Upper lobe of right lung (tissue), 1 donor: ENCODE measurements at regions not wholly inside any gene's neighbourhood (a gene's known extent, or its start where the extent isn't known, plus 50 kb on each side); places are given as distances from the start of the nearest gene placed in this dataset.
"Not testable (repeated sequence)": the region's sequence is repeated elsewhere in the genome, so short reads cannot be mapped to it uniquely, and the experiment has no call there.

ENCODE experiments used
- ATAC-seq: fragments of 200-7000 bp; cut with Tn5 transposase; one replicate; pipeline ENCODE4 v1.9.1; 2020; ENCODE audit warnings: mild to moderate bottlenecking, moderate library complexity
- DNase-seq: peaks from one replicate; pipeline ENCODE4 v3.0.0-alpha.2; 2020
- H3K27ac ChIP-seq: fragments of 200-600 bp; one replicate; pipeline ENCODE4 v1.8.0; 2022
- H3K27me3 ChIP-seq: fragments of 200-600 bp; one replicate; pipeline ENCODE4 v1.8.0; 2022; ENCODE audit warnings: mild to moderate bottlenecking
- H3K36me3 ChIP-seq: fragments of 200-600 bp; one replicate; pipeline ENCODE4 v1.8.0; 2022
- H3K4me1 ChIP-seq: fragments of 200-600 bp; one replicate; pipeline ENCODE4 v1.8.0; 2022
- H3K4me3 ChIP-seq: fragments of 200-600 bp; one replicate; pipeline ENCODE4 v1.8.0; 2022; ENCODE audit warnings: mild to moderate bottlenecking
- H3K9me3 ChIP-seq: fragments of 200-600 bp; one replicate; pipeline ENCODE4 v1.8.0; 2022
- intact Hi-C: fragments of 100-400 bp; cut with DNase I; formaldehyde crosslinking; loops from one replicate; pipeline ENCODE4 v1.11.0; 2022
- TF ChIP-seq, protein P1 (sequence below): fragments of 200-600 bp; IDR thresholded peaks from one replicate; pipeline ENCODE4 v1.8.0; 2022; ENCODE audit warnings: antibody characterized with exemption
- donor health status: DM: no; HTN: yes; CAD: no; lungs with severe emphysema.

DNA sequence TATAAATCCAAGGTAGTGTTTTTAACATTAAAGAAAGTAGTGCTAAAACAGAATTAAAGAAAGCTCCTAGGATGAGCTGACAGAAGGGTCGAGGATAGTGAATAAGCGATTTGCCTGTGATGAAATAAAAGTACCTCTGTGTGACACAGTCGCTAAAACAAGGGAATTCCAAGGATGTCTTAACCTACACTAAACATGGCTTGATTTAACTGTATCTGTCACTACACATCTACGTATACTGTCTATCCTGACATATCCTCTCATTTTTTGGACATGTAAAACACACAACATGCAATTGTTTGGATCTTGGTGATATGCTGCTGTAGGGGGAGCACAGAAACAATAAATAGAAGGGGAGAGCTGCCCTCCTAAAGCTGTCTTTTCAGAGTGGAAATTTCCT is 580.8 kb upstream of the SLC8A1 start:
- no peak for ATAC-seq
- no peaks in the 10 kb centered on the region for H3K4me1 ChIP-seq
- no peak overlapping the region for H3K27ac ChIP-seq
- TF ChIP-seq, protein P1, sequence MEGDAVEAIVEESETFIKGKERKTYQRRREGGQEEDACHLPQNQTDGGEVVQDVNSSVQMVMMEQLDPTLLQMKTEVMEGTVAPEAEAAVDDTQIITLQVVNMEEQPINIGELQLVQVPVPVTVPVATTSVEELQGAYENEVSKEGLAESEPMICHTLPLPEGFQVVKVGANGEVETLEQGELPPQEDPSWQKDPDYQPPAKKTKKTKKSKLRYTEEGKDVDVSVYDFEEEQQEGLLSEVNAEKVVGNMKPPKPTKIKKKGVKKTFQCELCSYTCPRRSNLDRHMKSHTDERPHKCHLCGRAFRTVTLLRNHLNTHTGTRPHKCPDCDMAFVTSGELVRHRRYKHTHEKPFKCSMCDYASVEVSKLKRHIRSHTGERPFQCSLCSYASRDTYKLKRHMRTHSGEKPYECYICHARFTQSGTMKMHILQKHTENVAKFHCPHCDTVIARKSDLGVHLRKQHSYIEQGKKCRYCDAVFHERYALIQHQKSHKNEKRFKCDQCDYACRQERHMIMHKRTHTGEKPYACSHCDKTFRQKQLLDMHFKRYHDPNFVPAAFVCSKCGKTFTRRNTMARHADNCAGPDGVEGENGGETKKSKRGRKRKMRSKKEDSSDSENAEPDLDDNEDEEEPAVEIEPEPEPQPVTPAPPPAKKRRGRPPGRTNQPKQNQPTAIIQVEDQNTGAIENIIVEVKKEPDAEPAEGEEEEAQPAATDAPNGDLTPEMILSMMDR, result no peak
- no peaks in the 10 kb centered on the region for H3K9me3 ChIP-seq
- no peaks in the 10 kb centered on the region for H3K27me3 ChIP-seq
- no peaks in the 10 kb centered on the region for H3K36me3 ChIP-seq
- intact Hi-C loops, result no loop called here
- H3K4me3 ChIP-seq, result no peak overlapping the region
- DNase-seq, result no peak

DNA sequence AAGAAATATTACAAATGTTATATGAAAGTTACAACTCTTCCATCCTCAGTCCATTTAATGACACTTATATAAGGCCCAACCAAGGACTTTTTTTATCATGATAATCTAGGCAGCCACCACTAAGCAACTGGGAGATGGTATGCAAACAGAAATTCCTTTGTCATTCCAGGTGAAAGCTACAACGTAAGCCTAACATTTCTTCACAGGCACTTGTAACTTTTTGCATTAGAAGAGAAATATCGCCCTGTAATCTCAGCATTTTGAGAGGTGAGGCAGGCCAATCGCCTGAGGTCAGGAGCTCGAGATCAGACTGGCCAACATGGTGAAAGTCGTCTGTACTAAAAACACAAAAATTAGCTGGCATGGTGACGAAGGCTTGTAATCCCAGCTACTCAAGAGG is 581.2 kb upstream of the SLC8A1 start:
- no peak overlapping the region for H3K4me3 ChIP-seq
- no peaks in the 10 kb centered on the region for H3K4me1 ChIP-seq
- TF ChIP-seq, protein P1, result no peak
- intact Hi-C loops, result no loop called here
- H3K27ac ChIP-seq, result no peak overlapping the region
- no peaks in the 10 kb centered on the region for H3K9me3 ChIP-seq
- H3K36me3 ChIP-seq, result no peaks in the 10 kb centered on the region
- no peaks in the 10 kb centered on the region for H3K27me3 ChIP-seq
- DNase-seq, result no peak
- ATAC-seq, result no peak

DNA sequence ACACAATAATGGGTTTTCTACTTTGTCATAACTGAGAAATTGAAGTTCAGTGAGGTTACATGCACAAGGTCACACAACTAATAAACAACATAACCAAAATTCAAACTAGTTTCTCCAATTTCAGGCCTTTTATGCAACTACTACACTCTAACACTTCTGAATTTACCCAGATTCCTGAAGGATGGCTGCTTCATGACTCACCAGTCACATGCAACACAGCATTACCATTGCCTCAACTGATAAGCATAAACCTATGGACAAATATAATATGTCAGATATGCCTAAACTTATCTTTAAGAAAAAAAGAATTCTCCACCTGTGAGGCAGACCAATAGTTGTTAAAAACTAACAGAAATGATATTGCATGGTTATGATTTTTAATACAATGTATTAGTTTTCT is 586.5 kb upstream of the SLC8A1 start:
- intact Hi-C loops, result no loop called here
- Histone ChIP-seq H3K27me3 (no peaks in the 10 kb centered on the region), H3K4me3 (no peak overlapping the region), H3K36me3 (no peaks in the 10 kb centered on the region), H3K27ac (no peak overlapping the region), H3K9me3 (no peaks in the 10 kb centered on the region), H3K4me1 (no peaks in the 10 kb centered on the region)
- TF ChIP-seq, protein P1, result no peak
- ATAC-seq, result no peak
- no peak for DNase-seq

DNA sequence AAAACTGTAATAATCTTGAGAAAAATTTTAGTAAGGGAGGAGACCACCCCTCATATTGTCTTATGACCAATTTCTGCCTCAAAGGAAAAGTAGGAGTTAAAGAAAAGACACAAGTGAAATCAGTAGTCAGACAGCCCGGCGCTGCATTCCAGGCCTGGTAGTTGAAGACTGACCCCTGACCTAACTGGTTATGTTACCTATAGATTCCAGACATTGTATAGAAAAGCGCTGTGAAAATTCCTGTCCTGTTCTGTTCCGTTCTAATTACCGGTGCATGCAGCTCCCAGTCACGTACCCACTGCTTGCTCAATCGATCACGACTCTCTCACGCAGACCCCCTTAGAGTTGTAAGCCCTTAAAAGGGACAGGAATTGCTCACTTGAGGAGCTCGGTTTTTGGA is 587.9 kb upstream of the SLC8A1 start:
- H3K36me3 ChIP-seq, intact Hi-C loops, H3K4me1 ChIP-seq, H3K4me3 ChIP-seq, H3K27me3 ChIP-seq, DNase-seq, ATAC-seq, H3K27ac ChIP-seq, H3K9me3 ChIP-seq: not testable (repeated sequence)

DNA sequence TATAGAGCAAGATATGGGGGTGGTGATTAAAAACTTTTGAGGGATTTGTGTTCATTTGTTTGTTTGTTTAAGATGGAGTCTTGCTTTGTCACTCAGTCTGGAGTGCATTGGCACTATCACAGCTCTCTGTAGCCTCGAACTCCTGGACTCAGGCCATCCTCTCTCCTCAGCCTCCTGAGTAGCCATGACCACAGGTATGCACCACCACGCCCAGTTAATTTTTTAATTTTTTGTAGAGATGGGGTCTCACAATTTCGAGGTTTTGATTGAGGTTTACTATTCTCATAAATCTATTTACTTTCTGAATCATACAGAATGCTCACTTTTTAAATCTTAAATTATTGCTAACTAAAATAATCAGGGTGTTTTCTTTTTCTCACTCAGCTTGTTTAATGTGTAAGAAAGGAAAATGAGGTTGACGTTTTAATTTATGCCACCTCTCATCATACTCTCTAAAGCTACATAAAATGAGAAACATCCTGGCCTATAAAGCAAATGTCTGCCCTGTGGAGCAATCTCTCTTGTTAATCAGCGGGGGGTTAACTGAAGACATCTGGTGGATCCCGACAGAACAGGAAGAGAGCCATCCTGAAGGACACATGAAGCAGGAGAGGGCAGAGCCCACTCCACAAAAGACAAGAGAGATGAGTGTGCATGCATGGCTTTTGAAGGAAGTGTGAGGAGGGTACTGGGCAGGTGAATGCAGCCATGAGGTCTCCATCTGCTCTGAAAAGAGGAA is 589.1 kb upstream of the SLC8A1 start:
- H3K36me3 ChIP-seq, result no peaks in the 10 kb centered on the region
- H3K27me3 ChIP-seq, result no peaks in the 10 kb centered on the region
- no peak overlapping the region for H3K4me3 ChIP-seq
- H3K4me1 ChIP-seq, result no peaks in the 10 kb centered on the region
- intact Hi-C loops, result no loop called here
- no peak for DNase-seq
- H3K27ac ChIP-seq, result no peak overlapping the region
- TF ChIP-seq, protein P1, result no peak
- H3K9me3 ChIP-seq, result no peaks in the 10 kb centered on the region
- no peak for ATAC-seq

- Histone ChIP-seq H3K4me3 (no peak overlapping the region), H3K36me3 (no peaks in the 10 kb centered on the region), H3K4me1 (no peaks in the 10 kb centered on the region), H3K27me3 (no peaks in the 10 kb centered on the region), H3K9me3 (no peaks in the 10 kb centered on the region), H3K27ac (no peak overlapping the region)
- TF ChIP-seq, protein P1, result no peak
- intact Hi-C loops, result no loop called here
- ATAC-seq (no peak), DNase-seq (no peak)
These were observed 590.5 kb upstream of the SLC8A1 start for GRCh38 chr2:41042343-41042742.
